NCI-H2227 (cell line): ENCODE measurements at regions not wholly inside any gene's neighbourhood (a gene's known extent, or its start where the extent isn't known, plus 50 kb on each side); places are given as distances from the start of the nearest gene placed in this dataset.

Experiments
- DNase-seq: peaks from one replicate; lab custom pipeline; 2025; ENCODE audit not compliant: unreplicated experiment; lab: John Stamatoyannopoulos, UW

GRCh38 chr12:67489007-67489406 lies 159.5 kb upstream of the DYRK2 start:
- DNase-seq = no peak

DNA sequence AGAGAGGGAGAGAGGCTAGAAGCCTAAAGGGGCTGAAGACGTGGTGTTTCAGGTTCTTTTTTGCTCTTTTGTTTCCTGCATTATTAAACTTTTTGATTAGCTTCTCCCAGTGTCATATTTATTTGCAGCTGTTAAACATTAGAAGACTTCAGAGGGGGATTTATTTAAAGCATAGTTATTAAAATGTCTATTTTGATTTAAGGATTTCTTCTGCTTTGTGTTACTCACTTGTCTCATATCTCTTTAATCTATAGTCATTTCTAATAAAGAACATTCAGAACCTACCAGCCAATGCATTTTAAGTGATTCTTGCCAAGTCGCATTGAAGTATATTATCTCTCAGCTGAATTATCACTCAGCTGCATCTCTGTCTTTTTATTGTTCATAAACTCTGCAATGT lies 152.0 kb upstream of the DYRK2 start:
- DNase-seq = no peak

- no peak for DNase-seq
Measured at GRCh38 chr12:67498991-67499390, 149.6 kb upstream of the DYRK2 start.

- DNase-seq = no peak
Measured at GRCh38 chr12:67501362-67501761, 147.2 kb upstream of the DYRK2 start.

DNA sequence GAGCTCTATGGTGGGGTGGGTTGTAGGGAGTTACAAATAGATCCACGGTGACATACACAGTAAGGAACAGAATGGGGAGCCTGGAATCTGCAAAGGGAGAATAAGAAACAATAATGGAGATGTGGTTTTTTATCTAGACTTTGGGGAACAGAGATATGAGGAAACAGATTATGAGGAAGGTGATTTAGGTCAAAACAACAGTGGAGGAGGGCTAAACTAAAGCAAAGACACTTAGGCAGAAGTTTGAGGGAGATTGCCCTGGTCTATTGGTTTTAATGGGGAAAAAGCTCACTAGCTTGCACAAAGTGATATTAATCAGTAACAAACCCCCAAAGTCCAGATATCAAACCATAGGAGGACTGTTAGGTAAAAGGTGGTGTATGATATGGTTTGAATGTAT lies 144.5 kb upstream of the DYRK2 start:
- DNase-seq = no peak

DNA sequence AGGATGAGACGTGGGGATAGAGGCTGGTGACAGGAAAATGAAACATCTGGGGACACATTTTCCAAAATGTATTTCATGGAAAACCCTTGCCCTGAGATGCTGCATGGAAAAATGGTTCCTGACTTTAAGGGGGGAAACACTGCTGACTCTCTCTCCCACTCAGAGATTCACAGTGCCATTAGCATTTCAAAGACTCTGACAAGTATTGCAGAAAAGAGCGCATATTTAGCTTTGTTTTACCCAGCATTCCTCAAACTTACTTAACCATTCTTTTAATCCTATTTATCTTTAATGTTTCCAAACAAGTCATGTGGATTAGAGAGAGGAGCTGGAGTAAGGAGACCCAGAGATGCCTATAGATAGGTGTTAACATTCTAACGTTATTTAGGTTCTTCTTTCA lies 141.8 kb upstream of the DYRK2 start:
- DNase-seq = no peak

GRCh38 chr12:67508830-67509229 lies 139.7 kb upstream of the DYRK2 start:
- DNase-seq = no peak

GRCh38 chr12:67509666-67510386 lies 138.7 kb upstream of the DYRK2 start:
- DNase-seq = no peak

GRCh38 chr12:67512061-67512460 lies 136.5 kb upstream of the DYRK2 start:
- no peak for DNase-seq

- DNase-seq = no peak
Measured at GRCh38 chr12:67514502-67514901, 134.0 kb upstream of the DYRK2 start.

GRCh38 chr12:67515679-67516340 lies 132.7 kb upstream of the DYRK2 start:
- DNase-seq = no peak

DNA sequence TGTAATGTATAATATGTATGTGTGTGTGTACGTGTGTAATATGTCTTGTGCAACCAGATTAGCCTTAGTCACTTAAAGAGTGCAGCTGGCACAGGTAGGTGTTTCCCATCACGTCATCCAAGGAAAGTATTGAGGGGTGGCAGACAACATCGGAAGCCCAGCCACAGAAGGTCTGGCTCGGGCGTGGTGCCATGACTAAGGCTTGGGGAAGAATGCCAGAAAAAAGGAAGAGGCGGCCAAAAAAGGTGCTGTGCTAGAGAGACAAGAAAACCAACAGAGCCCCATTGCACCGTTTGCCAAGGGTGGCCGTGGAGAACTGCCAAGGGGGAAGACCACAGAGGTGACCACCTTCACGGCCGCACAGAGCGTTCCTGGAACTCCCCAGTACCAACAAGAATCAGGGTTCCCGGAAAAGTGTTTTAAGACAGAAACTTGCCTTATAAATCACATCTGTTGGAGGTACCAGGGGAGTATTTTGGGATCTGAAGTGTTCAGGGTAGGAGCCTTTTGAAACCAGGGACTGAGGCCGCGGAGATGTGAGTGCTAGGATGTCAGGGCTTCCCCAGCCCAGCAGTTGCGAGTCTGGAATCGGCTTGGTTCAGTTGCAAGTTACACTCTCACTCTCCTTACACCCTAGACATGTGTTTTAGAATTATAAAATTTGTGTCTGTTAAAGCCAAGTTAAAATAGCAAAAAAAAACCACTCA lies 131.2 kb upstream of the DYRK2 start:
- DNase-seq = no peak

GRCh38 chr12:67519484-67520433 lies 128.8 kb upstream of the DYRK2 start:
- no peak for DNase-seq

GRCh38 chr12:67520606-67521005 lies 127.9 kb upstream of the DYRK2 start:
- no peak for DNase-seq

GRCh38 chr12:67522222-67522621 lies 126.3 kb upstream of the DYRK2 start:
- no peak for DNase-seq

GRCh38 chr12:67523538-67523937 lies 125.0 kb upstream of the DYRK2 start:
- DNase-seq = no peak

GRCh38 chr12:67524861-67525616 lies 123.5 kb upstream of the DYRK2 start:
- DNase-seq = no peak

DNA sequence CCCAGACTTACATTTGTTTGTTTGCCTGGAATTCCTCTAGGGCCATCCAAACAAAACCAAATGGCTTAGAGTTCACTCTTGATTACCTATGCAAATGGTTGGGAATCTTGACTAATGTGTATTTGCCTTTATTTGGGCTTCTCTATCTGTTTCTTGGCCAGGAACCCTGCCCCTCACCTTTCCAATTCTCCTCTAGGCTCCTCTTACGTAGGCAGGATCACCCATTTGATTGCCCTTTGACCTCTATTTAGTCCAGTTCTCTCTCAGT lies 123.0 kb upstream of the DYRK2 start:
- no peak for DNase-seq

DNA sequence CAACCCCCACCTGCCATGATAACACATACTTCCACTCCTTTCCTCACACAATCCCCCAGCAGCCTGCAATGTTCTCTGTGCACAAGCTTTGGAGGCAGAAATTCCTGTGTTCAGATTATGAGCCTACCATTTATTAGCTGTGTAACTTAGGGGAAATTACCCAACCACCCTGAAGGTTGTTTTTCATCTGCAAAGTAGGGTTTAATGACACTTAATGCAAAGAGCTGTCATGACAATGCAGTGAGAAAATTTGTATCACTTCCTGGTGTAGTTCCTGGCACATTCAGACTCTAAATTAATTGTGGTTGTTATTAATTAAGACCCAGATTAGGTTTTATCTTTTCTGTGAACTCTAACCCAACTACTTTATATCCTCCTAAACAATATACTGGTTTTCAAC lies 122.4 kb upstream of the DYRK2 start:
- DNase-seq = no peak

DNA sequence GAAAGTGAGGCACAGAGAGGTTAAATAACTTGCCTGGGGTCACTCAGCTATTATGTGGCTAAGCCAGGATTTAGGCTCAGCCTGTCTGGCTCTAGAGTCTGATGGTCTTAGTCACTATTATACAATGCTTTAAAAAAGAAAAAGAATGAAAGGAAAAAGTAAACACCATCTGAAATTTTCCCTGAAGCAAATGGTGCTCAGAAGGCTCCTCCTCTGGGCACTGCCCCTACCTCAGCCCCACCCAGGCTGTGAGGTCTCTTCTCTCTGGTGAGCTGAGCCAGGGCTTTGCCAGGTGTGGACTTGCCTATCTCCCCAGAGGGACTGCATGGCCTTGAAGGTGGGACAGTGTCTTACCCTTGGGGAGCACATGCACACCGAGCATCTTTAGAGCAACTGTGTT lies 117.5 kb upstream of the DYRK2 start:
- DNase-seq = no peak

- no peak for DNase-seq
Measured at GRCh38 chr12:67531501-67531900, 117.0 kb upstream of the DYRK2 start.
